Anterior cingulate cortex (tissue), 58 donors: ENCODE measurements at regions not wholly inside any gene's neighbourhood (a gene's known extent, or its start where the extent isn't known, plus 50 kb on each side); places are given as distances from the start of the nearest gene placed in this dataset.

Experiments used
- DNase-seq, 58 donors: peaks; one replicate each; lab custom pipeline; 2025; lab: John Stamatoyannopoulos, UW

DNA sequence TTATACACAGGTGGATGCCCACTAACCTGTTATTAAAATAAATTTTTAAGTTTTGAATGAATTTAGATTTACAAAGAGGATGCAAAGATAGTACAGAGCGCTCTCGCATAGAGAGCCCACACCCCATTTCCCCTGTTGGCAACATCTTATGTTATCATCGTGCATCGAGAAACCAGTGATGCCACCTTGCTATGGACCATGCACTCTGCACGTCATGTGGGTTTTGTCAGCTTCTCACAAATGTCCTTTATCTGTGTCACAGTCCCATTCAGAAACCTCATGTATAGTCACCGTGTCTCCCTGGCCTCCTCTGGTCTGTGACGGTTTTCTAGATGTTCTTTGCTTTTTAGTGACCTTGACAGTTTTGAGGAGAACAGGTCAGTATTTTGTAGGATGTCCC, 60.0 kb downstream of the ING1 start:
- DNase-seq, result no peak

DNA sequence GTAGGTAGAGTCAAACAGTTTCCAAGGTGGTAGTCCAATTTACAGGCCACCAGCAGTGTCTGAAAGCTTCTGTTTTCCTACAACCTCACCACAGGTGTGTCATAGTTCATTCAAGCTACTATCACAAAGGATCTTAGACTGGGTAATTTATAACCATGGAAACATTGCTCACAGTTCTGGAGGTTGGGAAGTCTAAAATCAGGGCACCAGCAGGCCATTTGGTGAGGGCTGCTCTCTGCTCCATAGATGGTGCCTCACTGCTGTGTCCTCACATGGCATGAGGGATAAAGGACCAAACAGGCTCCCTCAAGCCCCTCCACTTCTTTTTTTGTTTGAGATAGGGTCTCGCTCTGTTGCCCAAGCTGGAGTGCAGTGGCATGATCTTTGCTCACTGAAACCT, 60.6 kb downstream of the ING1 start:
- DNase-seq, result no peak

DNA sequence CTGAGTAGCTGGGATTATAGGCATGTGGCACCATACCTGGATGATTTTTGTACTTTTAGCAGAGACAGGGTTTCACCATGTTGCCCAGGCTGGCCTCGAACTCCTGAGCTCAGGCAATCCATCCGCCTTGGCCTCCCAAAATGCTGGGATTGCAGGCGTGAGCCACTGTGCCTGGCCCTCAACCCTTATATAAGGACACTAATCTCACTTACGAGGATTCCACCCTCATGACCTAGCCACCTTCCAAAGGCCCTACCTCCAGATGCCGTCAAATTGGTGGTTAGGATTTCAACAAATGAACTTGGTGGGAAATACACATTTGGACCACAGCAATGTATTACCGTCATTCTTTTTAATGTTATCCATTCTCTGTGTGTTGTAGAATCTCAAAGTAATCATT, 61.0 kb downstream of the ING1 start:
- no peak for DNase-seq

DNA sequence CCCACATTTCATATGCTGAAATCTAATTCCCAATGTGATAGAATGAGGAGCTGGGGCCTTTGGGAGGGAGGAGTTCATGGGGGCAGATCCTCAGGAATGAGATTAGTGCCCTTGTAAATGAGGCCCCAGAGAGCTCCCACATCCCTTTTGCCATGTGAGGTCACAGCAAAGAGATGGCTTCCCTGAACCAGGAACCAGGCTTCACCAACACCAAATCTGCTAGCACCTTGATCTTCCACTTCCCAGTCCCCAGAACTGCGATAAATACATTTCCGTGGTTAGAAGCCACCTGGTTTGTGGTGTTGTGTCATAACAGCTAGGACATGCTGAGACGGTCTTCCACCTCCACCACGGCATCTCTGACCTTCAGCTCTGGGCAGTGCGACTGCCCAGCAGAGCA, 62.1 kb downstream of the ING1 start:
- no peak for DNase-seq

DNA sequence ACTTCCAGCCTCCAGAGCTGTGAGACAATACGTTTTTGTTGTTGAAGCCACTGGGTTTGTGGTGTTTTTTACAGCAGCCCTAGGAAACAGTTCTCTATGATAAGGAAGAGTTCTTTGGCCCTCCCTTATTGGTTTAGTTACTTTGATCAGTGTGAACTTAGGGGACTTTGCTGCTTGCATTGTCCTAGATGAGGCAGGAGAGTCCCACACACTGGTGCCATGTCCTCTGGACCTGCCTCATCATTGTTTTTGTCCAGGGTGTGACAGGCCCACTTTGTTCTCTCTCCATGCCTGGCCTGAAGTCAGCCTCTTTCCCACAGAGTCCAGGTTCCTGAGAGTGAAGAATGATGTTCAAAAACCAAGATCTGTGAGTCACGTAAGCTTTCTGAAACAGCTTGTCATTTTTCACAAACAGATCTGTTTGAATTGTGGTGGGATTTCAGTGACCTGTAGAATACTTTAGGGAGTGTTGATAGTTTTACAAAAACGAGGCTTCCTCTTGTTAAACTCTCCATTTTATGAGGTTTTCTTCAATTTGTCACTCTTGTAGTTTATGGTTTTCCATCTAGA, 63.8 kb downstream of the ING1 start:
- DNase-seq, result no peak

DNA sequence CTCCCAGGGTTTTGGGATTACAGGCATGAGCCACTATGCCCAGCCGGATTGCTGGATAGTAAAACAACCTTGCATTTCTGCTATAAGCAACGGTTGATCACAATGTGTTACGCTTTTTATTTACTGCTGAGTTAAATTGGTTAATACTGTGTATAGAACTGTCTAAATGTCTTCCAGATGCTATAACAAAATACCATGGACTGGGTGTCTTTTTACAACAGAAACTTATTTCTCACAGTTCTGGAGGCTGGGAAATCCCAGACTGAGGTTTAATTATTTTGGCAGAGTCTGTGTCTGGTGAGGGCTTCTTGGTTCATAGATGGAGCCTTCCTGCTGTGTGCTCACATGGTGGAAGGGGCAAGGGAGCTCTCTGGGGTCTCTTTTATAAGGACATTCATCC, 65.5 kb downstream of the ING1 start:
- no peak for DNase-seq

DNA sequence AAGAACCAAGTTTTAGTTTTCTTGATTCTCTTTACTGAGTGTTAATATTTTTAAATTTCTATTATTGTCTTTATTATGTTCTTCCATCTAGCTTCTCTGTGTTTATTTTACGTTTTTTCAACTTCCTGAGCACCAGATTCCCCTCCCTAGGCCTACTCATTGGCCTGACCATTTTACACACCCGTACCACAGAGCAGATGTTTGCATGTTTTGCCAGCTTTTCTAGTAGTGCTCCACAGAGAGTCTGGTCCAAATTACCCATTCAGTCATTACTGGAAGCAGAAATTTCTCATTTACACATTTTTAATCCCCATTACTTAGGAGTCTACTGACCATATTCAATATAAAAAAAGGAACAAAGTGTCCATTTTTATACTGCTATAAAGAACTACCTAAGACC, 66.9 kb downstream of the ING1 start:
- DNase-seq, result no peak

DNA sequence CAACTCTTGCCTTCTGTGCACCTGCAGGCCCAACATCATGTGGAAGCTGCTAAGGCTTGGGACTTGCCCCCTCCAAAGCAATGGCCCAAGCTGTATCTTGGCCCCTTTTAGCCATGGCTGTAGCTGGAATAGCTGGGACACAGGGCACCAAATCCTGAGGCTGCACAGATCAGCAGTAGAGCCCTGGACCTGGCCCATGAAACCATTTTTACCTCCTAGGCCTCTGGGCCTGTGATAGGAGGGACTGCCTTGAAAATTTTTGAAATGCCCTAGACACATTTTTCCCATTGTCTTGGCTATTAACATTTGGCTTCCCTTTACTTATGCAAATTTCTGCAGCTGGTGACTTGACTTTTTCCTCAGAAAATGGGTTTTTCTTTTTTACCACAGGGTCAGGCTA, 68.7 kb downstream of the ING1 start:
- DNase-seq, result no peak

DNA sequence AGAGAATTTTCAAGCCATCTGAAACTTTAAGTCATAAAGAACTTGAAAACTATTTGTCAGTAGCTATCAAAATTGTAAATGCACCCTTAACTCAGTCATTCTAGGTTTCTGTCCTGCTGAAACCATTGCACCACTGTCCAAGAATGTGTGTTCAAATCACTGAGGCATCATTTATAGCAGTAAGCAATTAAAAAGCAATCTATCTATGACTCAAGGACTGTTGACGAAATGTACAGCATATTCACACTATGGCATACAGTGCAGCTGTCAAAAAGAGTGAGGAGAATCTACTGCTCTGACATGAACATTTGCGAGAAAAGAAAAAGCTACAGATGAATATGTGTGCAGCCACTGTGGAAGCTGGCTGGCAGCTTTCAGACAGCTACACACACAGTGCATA, 71.2 kb downstream of the ING1 start:
- no peak for DNase-seq

DNA sequence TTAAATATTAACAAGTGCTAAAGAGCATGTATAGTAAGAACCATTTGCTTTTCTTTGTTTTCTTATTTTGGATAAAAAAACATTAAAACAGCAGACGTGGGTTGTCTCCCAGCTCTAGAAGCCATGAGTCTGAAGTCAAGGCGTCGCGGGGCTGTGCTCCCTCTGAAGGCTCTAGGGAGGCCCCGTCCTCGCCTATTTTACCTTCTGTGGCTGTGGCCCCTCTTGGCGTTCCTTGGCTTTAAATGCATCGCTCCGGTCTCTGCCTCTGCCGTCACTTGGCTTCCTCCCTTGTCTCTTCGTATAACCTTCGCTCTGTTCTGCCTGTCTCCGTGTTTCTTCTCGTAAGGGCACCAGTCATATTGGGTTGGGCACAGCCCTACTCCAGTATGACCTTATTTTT, 75.3 kb downstream of the ING1 start:
- no peak for DNase-seq

DNA sequence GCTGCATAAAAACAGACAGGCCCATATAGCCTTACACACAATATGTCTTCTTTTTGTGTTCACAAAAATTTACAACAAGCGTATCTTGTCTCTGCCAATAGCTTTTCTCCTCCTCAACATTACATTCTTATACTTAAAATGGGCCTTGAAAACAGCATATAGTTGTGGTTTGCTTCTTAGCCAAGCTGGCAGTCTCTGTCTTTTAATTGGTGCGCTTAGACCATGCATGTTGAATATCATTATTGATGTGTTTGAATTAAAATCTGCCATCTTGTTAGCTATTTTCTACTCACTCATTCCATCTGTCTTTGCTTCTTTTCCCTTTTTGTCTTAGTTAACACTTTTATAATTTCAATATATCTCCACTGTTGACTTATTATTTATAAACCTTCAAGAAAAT, 76.4 kb downstream of the ING1 start:
- DNase-seq, result no peak

DNA sequence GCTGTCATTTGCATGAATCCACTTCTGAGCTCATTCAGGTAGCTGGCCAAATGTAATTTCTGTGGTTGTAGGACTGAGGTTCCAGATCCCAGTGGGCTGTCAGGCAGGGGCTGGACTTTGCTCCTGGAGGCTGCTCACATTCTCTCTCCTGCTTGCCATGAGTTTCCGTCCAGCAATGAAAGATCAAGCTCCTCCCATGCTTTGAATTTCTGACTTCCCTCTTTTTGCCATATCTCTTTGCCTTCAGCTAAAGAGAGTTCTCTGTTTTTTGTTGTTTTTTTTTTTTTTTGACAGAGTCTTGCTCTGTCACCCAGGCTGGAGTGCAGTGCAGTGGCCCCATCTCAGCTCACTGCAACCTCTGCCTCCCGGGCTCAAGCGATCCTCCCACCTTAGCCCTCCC, 76.9 kb downstream of the ING1 start:
- DNase-seq, result no peak

DNA sequence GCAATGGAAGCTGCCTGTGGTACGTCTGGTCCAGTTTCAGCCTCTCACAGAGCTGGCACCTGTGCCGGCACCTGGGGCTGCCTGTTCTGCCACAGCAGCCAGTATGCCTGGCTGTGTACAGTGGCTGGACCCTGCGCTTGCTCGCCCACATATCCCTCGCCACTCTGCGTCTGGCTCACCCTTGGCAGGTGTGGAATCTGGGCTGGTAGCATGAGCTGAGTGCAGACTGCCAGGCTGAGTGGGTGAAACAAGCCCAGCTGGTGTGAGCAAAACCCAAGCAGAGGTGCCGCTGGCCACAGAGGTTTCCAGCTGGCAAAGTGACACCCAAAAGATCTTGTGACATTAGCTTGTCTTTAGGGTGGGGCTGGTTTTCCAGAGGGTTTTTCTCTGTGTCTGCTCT, 80.7 kb downstream of the ING1 start:
- DNase-seq, result no peak

DNA sequence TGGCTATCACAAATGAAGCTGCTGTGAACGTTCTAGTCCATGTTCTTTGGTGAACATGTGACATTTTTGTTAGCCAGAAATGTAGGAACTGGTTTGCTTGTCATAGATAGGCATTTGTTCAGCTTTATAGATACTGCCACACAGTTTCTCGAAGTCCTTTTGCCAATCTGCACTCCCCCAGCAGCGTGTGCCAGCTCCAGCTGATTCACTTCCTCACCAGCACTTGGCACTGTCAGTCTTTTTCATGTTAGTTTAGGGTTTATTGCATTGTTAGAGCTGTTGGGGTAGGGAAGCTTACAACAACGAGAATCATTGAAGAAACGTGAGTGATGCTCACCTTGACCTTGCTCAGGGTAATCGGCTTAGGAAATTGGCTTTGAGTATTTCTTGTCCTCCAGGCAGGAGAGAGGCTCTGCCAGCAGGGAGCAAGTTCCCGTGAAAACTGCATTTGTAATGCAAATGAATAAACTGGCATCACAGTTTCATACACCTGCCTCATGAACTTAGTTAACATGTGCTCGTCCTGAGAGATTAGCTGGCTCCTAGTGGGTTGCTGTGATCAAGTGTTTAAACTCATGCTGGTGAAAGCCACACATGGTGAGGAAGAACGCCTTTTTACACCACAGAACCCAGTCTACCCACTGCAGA, 83.9 kb downstream of the ING1 start:
- DNase-seq, result no peak

DNA sequence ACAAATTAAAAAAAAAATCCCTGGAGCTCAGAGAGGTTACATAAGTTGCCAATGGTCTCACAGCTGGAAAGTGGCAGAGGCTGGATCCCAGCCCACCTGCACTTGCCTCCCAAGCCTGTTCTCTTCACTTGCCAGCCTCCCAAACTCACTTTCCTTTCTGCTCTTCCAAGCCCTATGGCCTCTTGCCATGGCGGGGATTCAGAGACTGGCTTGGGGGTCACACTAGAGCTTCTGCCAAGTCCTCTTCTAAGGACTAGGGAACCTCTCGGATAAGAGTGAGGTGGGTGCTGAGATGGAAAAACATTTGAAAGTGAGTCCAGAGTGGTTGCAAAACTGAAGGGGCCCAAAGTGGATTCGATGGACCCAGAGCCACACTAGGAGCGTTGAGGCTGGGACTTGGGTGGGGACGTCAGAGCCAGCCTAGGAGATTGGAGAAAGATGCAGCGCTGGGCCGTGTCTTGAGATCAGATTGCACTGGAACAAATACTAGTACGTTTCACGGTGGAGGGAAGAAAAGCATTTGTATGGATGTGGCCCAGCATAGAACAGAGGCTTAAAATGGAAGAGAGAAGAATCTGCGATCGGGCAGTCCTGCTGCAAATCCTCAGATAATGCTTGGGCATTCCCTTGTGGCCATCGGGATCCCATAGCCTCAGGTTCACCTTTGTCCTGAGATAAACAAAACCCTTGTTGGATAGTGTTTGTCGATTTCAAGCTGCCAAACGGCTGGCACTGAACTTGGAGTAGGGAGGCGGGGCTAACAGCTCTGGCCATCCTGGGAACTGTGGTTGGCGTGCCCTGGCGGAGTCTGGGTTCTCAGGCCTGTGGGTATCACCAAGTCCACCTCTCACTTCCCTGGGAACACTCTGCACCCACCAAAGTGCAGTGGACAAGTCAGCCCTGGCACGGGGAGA, 84.8 kb downstream of the ING1 start:
- no peak for DNase-seq

DNA sequence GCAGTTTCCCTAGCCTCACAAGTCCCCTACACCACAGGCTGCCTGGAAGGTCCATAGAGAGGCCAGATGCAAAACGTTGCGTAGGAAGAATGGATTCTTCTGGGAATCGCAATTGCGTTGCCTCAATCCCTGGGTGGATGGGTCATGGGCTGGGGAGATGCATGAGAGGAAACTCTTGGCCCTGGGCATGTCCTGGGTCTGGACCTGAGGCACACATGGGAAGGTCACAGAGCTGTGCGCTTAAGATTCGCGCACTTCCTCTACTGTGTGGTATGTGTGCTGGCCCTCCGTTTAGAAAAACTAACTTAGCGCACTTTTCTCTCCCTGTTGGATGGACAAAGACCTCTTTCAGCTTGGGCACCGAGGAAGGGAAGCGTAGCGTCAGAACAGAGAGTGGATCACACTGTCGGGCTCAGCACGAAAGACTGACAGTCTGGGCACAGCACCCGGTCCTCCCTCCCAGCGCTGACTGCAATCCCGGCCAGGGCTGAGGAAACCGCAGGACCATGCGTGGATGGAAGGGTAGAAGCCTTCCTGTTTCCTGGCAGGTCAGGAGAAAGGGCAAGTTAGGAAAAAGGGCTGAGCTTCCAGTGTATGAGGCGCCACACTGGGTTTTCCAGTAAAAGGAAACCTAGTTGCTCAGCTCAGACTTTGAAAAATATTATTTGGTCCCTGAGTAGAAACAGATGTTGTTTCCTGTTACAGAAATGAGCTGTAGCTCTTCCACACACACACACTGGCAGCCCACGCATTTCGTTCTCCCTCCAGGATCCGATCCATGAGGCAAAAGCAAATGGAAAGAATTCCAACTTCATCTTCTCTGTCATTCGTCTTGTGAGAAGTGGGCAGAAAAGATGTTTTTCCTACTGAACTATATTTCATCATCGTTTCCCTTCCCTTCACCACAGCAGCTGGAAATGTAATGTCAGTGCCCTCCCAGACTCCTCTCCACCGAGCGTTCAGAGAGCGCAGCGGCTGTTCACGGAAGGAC, 86.0 kb downstream of the ING1 start:
- peak in 9 of 58 donors; percentile 8 to 39 (median 20) for DNase-seq

DNA sequence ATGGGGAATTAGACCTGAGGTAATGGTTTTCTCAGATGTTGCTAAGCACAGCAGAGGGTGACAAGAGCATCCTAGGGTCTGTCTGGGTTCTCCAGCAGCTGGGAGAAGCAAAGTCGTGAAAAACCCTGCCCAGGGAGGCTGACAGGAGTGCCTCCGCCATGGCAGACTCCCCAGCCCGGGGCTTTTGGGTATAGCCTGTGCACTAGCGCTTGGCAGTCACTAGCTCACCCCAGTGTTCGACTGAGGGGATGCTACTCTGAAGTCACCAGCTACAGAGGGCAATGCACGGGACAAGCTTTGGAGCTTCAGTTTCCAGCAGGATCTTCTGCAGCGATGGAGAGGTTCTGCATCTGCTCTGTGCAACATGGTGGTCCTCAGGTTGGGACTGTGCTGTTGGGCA, 87.5 kb downstream of the ING1 start:
- DNase-seq, result no peak

DNA sequence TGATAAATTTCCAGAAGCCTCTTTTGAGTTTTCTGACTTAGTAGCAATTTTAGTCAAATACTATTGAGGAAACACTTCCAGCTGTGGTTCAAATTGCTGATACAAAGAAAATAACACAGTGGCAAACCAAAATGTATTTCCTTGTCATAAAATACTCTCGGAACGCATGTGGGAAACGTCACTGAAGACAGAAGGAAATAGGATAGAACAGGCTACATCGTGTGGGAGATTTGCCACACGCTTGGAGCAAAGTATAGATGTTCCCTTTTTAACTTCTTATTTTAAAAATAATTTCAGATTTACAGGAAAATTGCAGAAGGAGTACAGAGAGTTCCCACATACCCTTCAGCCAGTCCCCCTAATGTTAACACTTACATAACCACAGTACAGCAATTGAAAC, 88.8 kb downstream of the ING1 start:
- DNase-seq, result no peak

DNA sequence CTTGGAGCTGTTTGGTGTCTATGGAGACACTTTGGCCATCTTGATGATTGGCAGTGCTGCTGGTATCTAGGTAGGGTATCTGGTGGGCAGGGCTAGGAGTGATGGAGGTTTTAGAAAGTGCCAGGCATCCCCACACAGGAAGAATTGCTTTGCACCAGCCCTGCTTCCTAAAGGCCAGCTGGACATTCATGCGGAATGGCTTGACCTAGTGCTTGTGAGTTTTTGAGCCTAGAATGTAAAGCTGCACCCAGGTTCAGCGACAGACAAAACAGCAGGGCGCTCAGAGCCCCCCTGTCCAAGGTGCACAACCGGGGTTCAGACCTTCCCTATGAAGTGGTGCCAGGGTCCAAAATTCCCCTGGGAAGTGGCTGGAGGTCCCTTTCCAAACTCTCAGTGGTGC, 93.1 kb downstream of the ING1 start:
- no peak for DNase-seq

DNA sequence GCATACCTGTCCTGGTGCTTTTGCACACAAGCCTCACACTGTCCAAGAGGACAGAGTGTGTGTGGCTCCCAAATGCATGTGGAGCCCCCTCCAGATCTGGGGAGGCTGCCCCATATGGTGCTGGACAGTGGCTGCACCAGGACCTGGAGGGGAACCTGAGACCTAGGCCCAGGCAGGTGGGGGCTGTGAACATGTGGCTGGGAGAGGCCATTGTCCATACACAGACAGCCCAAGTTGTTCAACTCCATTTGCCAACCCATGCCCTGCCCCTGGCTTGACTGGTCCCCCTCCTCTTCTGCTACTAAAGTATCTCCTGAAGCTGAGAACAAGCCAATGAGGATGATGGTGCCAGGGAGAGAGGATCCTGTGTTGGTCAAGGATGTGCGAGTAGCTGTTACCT, 94.0 kb downstream of the ING1 start:
- no peak for DNase-seq

DNA sequence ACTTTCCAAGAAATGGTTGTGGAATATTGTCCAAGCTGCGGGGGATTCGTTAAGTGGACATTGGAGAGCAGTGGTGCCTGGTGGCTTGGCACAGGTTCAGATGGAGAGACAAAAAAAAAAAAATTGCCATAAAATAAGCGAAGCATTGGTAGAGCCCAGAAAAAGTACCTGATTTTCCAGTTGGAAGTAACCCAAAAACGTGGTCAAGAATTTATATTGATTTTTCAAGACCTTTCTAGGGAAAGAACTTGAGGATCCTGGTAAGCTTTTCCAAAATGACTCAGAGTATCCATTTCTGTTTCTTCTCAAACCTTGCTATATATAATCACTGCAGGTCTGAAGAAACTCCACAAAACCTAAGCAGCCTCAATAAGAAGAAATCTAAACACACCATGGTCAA, 94.6 kb downstream of the ING1 start:
- DNase-seq, result no peak
